Bone marrow (tissue), 2 donors: ENCODE measurements at regions not wholly inside any gene's neighbourhood (a gene's known extent, or its start where the extent isn't known, plus 50 kb on each side); places are given as distances from the start of the nearest gene placed in this dataset.

ENCODE experiments used
- DNase-seq, 2 donors: peaks; one replicate each; lab custom pipeline; 2025; lab: John Stamatoyannopoulos, UW

DNA sequence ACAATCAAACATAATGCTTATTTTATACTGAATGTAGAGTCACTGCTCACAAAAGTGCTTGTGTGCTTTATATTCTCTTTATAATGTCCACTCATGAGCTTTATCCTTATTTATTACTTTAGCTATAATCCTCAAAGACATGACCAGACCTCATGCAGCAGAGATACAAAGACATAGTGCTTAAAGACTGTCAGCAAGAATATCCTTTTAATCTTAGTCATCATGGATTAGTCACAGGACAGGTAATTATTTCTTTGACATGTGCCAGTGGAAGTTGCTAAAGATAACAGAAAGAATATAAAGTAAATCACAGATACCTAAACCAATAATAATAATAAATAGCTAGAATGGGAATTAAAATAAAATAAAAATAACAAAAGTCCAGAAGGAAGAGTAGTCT lies 707.5 kb downstream of the BCL11B start:
- no peak for DNase-seq

DNA sequence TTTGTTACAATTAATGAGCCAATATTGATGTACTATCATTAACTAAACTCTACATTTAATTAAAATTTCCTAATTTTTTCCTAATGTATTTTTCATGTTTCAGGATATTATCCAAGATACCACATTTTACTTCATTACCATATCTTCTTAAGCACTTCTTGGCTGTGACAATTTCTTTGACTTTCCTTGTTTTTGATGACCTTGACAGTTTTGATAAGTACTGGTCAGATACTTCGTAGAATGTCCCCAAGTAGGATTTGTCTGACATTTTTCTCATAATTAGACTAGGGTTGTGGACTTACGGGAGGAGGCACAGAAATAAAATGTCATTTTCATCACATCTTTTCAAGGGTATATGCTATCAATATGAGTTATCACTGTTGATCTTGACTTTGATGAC lies 700.9 kb downstream of the BCL11B start:
- no peak for DNase-seq

GRCh38 chr14:98573082-98573481 lies 698.9 kb downstream of the BCL11B start:
- DNase-seq = no peak

DNA sequence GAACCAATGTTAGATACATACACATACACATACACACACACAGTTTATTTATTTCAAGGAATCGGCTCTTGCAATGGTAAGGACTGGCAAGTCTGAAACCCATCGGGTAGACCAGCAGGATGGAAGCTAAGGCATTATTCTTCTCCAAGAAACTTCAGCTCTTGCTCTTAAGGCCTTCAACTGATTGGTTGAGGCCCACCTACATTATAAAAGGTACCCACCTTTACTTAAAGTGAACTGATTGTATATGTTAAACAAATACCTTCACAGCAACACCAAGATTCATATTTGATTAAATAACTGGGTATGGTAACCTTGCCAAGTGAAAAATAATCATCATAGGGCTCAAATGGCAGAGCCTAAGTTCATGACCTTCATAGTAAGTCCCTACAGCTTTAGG lies 695.5 kb downstream of the BCL11B start:
- DNase-seq = no peak

- DNase-seq = no peak
Measured at GRCh38 chr14:98578204-98578603, 693.8 kb downstream of the BCL11B start.

DNA sequence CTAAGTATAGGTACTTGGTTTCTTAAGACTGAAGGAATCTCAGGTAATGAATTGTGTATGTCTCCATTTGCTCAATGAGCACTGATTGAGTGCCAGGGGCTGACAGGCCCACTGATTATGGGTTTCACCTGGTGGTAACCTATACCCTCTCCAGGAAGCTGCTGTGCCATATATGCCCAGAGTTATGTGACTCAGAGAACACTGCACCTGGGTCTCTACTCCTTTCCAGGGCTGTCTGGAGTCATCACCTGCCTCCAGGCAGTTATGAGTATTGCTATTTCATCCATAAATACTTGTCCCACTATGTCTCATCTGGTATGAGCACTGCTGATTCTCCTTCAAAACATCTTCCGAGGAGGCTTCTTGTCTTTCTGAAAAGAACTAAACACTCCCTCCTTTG lies 692.9 kb downstream of the BCL11B start:
- DNase-seq = no peak

GRCh38 chr14:98580131-98580678 lies 691.8 kb downstream of the BCL11B start:
- DNase-seq = no peak

DNA sequence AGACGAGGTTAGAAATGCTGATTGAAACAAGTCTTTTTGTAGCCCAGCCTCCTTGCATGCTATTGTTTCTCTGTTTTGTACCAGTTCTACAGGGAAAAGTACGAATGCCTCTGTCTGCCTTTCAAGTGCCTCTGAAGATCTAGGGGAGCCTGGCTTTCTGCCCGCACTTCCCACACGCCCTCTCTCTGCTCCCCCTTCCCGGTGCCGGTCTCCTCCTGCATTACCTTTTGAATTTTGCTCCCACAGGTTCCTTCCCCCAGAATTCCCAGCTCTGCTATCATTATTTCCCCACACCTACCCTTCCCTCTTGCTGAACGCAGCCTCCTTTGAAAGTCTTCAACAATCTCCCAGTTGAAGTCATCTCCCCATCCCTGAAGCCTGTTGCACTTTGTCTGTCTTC lies 689.7 kb downstream of the BCL11B start:
- DNase-seq = no peak

DNA sequence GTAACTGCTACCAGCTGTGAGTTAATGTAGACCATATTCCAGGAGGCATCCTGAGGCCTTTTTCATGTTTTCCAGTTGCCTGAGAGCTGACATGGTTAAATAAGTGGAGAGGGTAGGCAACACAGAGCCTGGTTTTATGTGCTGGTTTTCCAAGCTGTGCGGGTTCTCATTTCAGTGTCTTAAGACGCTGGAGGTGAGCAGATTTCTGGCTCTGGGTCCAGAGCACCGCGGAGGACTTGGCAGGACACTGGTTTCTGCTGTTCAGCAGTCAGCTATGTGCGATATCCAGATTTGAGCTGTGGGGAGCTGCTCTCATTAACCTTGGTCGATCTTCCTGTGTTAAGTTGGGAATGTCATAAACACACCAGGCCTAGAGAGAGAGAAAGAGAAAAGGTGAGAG lies 680.8 kb downstream of the BCL11B start:
- no peak for DNase-seq

DNA sequence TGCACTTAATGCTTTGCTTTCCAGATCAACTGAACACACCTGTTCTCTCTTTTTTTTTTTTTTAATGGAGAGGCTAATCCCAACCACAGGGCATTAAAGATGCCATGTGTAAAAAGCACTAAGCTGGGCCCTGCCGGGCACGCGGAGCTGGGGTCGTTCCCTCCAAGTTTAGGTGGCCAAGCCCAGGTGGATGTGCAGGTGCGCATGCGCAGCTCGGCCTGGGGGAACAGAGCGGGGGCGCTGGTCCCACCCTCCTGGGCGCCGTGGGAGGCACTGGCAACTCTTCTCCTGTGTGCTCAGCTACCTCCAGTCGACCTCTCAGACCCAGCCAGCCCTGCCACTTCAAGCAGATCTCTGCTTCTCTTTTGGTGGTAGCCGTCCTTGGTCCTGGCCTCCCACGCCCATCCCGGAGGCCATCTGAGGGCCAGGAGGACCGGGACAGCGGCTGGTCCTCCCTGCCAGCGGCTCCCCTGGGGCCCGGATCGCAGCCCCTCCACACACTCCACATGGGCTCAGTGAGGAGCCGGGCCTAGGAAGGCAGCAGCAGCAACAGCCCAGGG lies 679.3 kb downstream of the BCL11B start:
- DNase-seq = no peak

DNA sequence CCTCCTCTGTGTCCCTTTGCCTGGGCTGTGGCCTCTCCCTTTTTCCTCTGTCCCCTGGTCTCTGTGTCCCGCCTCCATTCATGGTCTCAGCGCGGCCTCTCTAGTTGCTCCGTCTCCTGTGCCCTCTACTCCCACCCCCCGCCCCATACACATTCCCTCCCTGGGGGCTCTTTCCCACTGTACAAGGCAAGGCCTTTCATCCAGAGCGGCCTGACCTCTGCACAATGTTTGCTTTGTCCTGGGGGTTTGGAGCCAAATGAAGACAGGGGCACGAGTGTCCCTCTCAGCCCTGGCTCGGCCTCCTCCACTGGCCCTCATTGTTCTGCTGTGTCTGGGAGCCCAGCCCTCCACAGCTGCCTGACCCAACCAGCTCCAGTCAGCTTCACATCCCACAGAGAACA lies 678.6 kb downstream of the BCL11B start:
- DNase-seq = no peak

DNA sequence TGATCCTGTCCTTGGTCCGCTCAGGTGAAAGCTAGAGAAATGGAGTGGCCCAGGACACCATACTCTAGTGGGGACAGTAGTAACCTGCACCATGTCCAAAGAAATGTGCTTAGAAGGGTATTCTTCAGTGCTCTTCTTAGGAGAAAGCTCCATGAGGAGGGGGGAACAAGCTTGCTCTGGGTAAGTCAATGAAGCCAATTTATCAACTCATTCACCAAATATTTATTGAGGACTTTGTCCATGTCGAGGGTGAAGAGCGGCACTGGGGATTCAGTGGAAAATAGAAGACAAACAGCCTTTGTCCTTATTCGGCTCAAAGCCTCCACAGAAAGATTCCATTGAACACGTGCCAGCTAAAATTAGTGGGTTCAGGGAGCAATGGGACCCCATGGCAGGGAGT lies 677.8 kb downstream of the BCL11B start:
- DNase-seq = no peak

- no peak for DNase-seq
Measured at GRCh38 chr14:98598576-98598975, 673.4 kb downstream of the BCL11B start.

DNA sequence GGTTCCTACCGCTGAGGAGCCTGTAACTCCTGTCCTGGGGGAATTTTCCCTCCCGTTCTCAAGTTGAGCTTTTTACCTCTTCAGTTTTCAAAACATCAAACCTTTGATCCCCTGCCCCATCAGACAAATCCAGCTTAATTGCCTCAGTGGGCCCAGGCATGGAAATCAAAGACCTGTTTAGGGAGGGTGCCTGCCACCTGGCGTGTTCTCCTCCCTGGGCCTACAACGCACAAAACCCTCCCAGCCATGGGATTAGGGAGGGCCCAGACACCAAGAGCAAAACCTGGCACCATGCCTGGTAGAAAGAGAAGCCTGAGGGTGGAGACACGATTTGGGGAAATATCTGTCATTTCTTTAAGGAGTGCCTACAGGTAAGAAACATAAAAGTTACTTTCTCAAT lies 672.9 kb downstream of the BCL11B start:
- no peak for DNase-seq

DNA sequence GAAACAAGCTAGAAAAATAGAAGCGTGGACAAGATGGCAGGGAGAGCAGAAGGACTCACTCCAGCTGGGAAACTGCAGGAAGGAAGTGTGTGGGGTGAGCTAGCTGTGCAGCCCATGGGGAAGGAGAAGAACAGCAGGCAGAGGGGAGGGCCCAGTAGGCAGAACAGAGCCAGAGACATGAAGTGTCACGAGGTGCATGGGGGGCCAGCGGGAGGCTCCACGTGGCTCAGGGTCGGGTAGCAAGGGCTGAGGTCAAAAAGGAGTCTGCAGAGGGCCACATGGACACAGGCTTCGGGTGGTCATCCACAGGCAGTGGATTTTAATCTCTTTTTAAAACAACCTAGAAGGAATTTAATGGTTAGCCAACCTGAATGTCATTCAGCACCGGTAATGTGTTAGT lies 669.0 kb downstream of the BCL11B start:
- no peak for DNase-seq

GRCh38 chr14:98605043-98605442 lies 667.0 kb downstream of the BCL11B start:
- DNase-seq = no peak

GRCh38 chr14:98606041-98606640 lies 665.9 kb downstream of the BCL11B start:
- no peak for DNase-seq

DNA sequence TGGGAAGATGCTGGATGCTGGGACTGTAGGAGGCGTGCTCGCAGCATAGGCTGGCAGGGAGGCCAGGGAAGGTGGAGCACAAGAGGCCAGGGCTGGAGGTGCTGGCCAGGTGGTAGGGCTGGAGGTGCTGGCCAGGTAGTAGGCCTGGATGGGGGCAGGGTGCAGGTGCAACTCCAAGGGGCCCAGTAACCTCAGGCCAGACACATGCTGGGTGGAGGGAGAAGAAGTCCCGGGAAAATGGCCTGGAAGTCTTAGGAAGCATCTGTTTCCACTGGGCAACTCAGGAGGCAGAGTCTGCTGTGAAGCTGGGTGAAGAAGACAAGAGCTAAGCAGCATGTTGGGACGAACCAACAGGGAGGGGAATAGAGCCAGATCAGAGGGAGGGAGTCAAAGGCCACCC lies 665.2 kb downstream of the BCL11B start:
- no peak for DNase-seq

GRCh38 chr14:98607341-98607910 lies 664.6 kb downstream of the BCL11B start:
- no peak for DNase-seq

GRCh38 chr14:98608071-98609060 lies 663.6 kb downstream of the BCL11B start:
- DNase-seq = no peak

DNA sequence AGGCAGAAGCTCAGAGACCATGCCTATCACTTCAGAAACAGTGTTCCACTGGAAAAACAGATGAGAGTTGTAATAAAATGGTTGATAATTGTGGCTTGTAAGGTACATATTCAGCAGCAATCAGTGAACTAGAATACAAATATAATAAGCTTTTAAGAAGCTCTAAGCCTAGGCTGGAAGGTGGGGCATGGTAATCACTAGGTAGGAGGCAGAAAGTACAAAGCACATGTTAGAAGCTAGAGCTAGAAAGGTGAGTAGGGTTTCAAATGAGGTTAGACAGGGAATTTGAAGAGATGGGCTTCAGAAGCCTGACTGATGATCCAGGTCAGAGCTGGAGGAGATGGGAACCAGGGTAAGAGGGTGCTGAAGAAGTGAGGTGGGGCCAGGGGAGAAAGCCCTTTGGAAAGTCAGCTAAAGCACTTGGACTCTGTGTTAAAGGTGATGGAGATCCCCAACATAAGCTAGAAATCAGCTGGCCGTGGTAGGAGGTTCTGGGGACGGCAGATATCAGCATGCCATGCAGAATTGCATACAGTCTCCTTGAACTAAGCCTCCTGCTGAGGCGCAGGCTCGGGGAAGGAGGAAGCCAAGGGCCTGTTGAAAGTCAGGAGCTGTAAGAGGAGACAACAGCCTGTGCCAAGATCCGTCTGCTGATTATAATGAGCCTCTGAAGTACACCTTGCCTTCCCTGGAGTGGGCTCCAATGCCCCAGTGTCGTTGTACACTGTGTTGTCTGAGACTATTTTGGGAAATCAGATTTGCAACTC lies 659.4 kb downstream of the BCL11B start:
- no peak for DNase-seq

- DNase-seq = no peak
Measured at GRCh38 chr14:98614741-98615140, 657.3 kb downstream of the BCL11B start.
